Liver (tissue), 8 donors: ENCODE measurements at regions not wholly inside any gene's neighbourhood (a gene's known extent, or its start where the extent isn't known, plus 50 kb on each side); places are given as distances from the start of the nearest gene placed in this dataset.
"Not testable (repeated sequence)": the region's sequence is repeated elsewhere in the genome, so short reads cannot be mapped to it uniquely, and the experiment has no call there.

Source experiments
- DNase-seq: peaks from one replicate; pipeline ENCODE4 v3.0.0-alpha.2; 2017; ENCODE audit warnings: low spot score
- H3K27ac ChIP-seq, 2 donors: one replicate each; pipeline ENCODE4 v1.7.0; 2013; ENCODE audit warnings: inconsistent platforms in 2 of 2, low read length in 2 of 2, control low read depth in 1 of 2, low read depth in 1 of 2, mild to moderate bottlenecking in 1 of 2
- H3K27me3 ChIP-seq, 4 donors: one replicate each; pipeline versions ENCODE4 v1.6.1 to v1.7.0; 2013; ENCODE audit warnings: low read length in 3 of 4, inconsistent platforms in 1 of 4, mild to moderate bottlenecking in 1 of 4, moderate library complexity in 1 of 4; ENCODE audit not compliant: control insufficient read depth in 4 of 4, insufficient read depth in 4 of 4
- H3K36me3 ChIP-seq, 4 donors: one replicate each; pipeline versions ENCODE4 v1.6.1 to v1.7.0; 2013; ENCODE audit warnings: low read length in 3 of 4, mild to moderate bottlenecking in 3 of 4, low read depth in 1 of 4, moderate library complexity in 1 of 4; ENCODE audit not compliant: control insufficient read depth in 4 of 4, insufficient read depth in 3 of 4
- H3K4me1 ChIP-seq, 4 donors: one replicate each; pipeline versions ENCODE4 v1.6.1 to v1.7.0; 2013; ENCODE audit warnings: low read length in 3 of 4, mild to moderate bottlenecking in 3 of 4, moderate library complexity in 1 of 4; ENCODE audit not compliant: control insufficient read depth in 4 of 4, insufficient read depth in 4 of 4
- H3K4me3 ChIP-seq, 3 donors: one replicate each; pipeline versions ENCODE4 v1.6.1 to v1.7.0; 2013; ENCODE audit warnings: low read length in 3 of 3, control low read depth in 1 of 3, low read depth in 1 of 3, mild to moderate bottlenecking in 1 of 3
- H3K9ac ChIP-seq, 2 donors: one replicate each; pipeline ENCODE4 v1.7.0; 2013; ENCODE audit warnings: low read length in 2 of 2, mild to moderate bottlenecking in 2 of 2, moderate library complexity in 2 of 2, control low read depth in 1 of 2, low read depth in 1 of 2
- H3K9me3 ChIP-seq, 4 donors: one replicate each; pipeline versions ENCODE4 v1.6.1 to v1.7.0; 2013; ENCODE audit warnings: low read length in 3 of 4; ENCODE audit not compliant: control insufficient read depth in 4 of 4
- EGR1 ChIP-seq, 2 donors: IDR thresholded peaks; 2 replicates each; pipeline ENCODE4 v1.6.1; 2016 to 2018; ENCODE audit warnings: antibody characterized with exemption in 2 of 2, low read depth in 2 of 2
- FOXA1 ChIP-seq: IDR thresholded peaks from 2 replicates; pipeline ENCODE4 v1.6.1; 2016; ENCODE audit warnings: antibody characterized with exemption
- FOXA2 ChIP-seq: IDR thresholded peaks from 2 replicates; pipeline ENCODE4 v1.6.1; 2016; ENCODE audit warnings: antibody characterized with exemption
- GABPA ChIP-seq, 2 donors: IDR thresholded peaks in 1 of 2; conservative IDR thresholded peaks in 1 of 2; 2 replicates each; pipeline ENCODE4 v1.6.1; 2016; ENCODE audit warnings: antibody characterized with exemption in 2 of 2, mild to moderate bottlenecking in 1 of 2, moderate library complexity in 1 of 2
- HNF4A ChIP-seq, 2 donors: conservative IDR thresholded peaks; 2 replicates each; pipeline ENCODE4 v1.6.1; 2016; ENCODE audit warnings: antibody characterized with exemption in 2 of 2, mild to moderate bottlenecking in 2 of 2
- HNF4G ChIP-seq: IDR thresholded peaks from 2 replicates; pipeline ENCODE4 v1.6.1; 2016; ENCODE audit warnings: antibody characterized with exemption
- JUND ChIP-seq, 2 donors: IDR thresholded peaks; 2 replicates each; pipeline ENCODE4 v1.6.1; 2016; ENCODE audit warnings: antibody characterized with exemption in 2 of 2
- NR2F2 ChIP-seq: IDR thresholded peaks from 2 replicates; pipeline ENCODE4 v1.6.1; 2016; ENCODE audit warnings: antibody characterized with exemption
- RAD21 ChIP-seq, 2 donors: IDR thresholded peaks; 2 replicates each; pipeline ENCODE4 v1.6.1; 2016; ENCODE audit warnings: antibody characterized with exemption in 2 of 2, mild to moderate bottlenecking in 2 of 2
- RXRA ChIP-seq, 2 donors: IDR thresholded peaks; 2 replicates each; pipeline ENCODE4 v1.6.1; 2017 to 2018; ENCODE audit warnings: antibody characterized with exemption in 2 of 2, mild to moderate bottlenecking in 1 of 2
- SP1 ChIP-seq: IDR thresholded peaks from 2 replicates; pipeline ENCODE4 v1.6.1; 2018; ENCODE audit warnings: antibody characterized with exemption, mild to moderate bottlenecking
- YY1 ChIP-seq: IDR thresholded peaks from 2 replicates; pipeline ENCODE4 v1.6.1; 2016; ENCODE audit warnings: antibody characterized with exemption, mild to moderate bottlenecking
- WGBS: extraction: QIAGEN DNeasy Blood & Tissue Kit; methylation state at CpG from one replicate; pipeline ENCODE4 v1.1.7; 2013; 5-methylcytosine and 5-hydroxymethylcytosine counted together
- TF ChIP-seq, protein P1 (sequence below): fragments of 150-350 bp; IDR thresholded peaks from 2 replicates; pipeline ENCODE4 v1.5.1; 2017; ENCODE audit warnings: improper control_type of control experiment, low read depth, low read length; ENCODE audit not compliant: missing input control
- TF ChIP-seq, protein P2 (sequence below): IDR thresholded peaks from 2 replicates; pipeline ENCODE4 v1.6.1; 2016; ENCODE audit warnings: antibody characterized with exemption
- TF ChIP-seq, protein P3 (sequence below): IDR thresholded peaks from 2 replicates; pipeline ENCODE4 v1.6.1; 2016; ENCODE audit warnings: antibody characterized with exemption
- TF ChIP-seq, protein P4 (sequence below): IDR thresholded peaks from 2 replicates; pipeline ENCODE4 v1.6.1; 2016; ENCODE audit warnings: antibody characterized with exemption
- donor health status: healthy.
- donor health status: healthy.
- donor health status: healthy.
- donor health status: healthy.
- donor health status: healthy.

DNA sequence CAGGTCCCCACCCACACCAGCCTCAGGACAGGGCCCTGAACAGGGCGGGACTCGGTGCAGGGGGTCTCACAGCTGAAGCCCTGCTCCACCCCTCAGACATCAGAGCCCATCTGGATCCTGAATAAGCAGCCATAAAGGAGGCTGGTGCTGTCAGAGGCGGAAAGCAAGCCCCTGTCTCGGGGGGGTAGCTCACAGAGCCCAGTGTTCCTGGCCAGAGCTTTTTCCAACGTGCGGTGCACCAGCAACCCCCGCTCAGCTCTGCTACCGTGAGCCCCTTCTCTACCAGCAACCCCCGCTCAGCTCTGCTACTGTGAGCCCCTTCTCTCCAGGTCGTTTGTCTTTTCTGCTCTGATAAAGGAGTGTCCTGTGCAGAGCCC is 136.5 kb upstream of the SFSWAP start:
- Histone ChIP-seq H3K9ac (no peak overlapping the region), H3K27me3 (peaks cover 0 to 4% (median 3%) of the 10 kb centered on the region in 4 donors), H3K36me3 (no peaks in the 10 kb centered on the region), H3K27ac (no peak overlapping the region), H3K4me1 (no peaks in the 10 kb centered on the region), H3K9me3 (no peaks in the 10 kb centered on the region), H3K4me3 (no peak overlapping the region)
- TF ChIP-seq FOXA1 = no peak
- no peak for TF ChIP-seq FOXA2
- no peak for TF ChIP-seq NR2F2
- no peak for TF ChIP-seq JUND (IDR thresholded peaks at IDR 0.05)
- TF ChIP-seq, protein P1, sequence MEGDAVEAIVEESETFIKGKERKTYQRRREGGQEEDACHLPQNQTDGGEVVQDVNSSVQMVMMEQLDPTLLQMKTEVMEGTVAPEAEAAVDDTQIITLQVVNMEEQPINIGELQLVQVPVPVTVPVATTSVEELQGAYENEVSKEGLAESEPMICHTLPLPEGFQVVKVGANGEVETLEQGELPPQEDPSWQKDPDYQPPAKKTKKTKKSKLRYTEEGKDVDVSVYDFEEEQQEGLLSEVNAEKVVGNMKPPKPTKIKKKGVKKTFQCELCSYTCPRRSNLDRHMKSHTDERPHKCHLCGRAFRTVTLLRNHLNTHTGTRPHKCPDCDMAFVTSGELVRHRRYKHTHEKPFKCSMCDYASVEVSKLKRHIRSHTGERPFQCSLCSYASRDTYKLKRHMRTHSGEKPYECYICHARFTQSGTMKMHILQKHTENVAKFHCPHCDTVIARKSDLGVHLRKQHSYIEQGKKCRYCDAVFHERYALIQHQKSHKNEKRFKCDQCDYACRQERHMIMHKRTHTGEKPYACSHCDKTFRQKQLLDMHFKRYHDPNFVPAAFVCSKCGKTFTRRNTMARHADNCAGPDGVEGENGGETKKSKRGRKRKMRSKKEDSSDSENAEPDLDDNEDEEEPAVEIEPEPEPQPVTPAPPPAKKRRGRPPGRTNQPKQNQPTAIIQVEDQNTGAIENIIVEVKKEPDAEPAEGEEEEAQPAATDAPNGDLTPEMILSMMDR = no peak
- no peak for TF ChIP-seq YY1
- no peak for TF ChIP-seq RAD21 (IDR thresholded peaks at IDR 0.05)
- TF ChIP-seq, protein P2, sequence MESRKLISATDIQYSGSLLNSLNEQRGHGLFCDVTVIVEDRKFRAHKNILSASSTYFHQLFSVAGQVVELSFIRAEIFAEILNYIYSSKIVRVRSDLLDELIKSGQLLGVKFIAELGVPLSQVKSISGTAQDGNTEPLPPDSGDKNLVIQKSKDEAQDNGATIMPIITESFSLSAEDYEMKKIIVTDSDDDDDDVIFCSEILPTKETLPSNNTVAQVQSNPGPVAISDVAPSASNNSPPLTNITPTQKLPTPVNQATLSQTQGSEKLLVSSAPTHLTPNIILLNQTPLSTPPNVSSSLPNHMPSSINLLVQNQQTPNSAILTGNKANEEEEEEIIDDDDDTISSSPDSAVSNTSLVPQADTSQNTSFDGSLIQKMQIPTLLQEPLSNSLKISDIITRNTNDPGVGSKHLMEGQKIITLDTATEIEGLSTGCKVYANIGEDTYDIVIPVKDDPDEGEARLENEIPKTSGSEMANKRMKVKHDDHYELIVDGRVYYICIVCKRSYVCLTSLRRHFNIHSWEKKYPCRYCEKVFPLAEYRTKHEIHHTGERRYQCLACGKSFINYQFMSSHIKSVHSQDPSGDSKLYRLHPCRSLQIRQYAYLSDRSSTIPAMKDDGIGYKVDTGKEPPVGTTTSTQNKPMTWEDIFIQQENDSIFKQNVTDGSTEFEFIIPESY = no peak
- no peak for TF ChIP-seq SP1
- no peak for TF ChIP-seq RXRA (IDR thresholded peaks at IDR 0.05)
- TF ChIP-seq, protein P3, sequence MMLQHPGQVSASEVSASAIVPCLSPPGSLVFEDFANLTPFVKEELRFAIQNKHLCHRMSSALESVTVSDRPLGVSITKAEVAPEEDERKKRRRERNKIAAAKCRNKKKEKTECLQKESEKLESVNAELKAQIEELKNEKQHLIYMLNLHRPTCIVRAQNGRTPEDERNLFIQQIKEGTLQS = no peak
- TF ChIP-seq GABPA (IDR thresholded peaks at IDR 0.05 in 1 of 2, conservative IDR thresholded peaks at IDR 0.05 in 1 of 2) = no peak
- no peak for TF ChIP-seq HNF4A (conservative IDR thresholded peaks at IDR 0.05)
- no peak for TF ChIP-seq EGR1 (IDR thresholded peaks at IDR 0.05; ENCODE audit: low read depth in 2 of 2)
- no peak for TF ChIP-seq HNF4G
- TF ChIP-seq, protein P4, sequence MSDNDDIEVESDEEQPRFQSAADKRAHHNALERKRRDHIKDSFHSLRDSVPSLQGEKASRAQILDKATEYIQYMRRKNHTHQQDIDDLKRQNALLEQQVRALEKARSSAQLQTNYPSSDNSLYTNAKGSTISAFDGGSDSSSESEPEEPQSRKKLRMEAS = no peak
- 34% methylated on average over 10 of the region's 10 CpGs for WGBS
- DNase-seq = no peak

DNA sequence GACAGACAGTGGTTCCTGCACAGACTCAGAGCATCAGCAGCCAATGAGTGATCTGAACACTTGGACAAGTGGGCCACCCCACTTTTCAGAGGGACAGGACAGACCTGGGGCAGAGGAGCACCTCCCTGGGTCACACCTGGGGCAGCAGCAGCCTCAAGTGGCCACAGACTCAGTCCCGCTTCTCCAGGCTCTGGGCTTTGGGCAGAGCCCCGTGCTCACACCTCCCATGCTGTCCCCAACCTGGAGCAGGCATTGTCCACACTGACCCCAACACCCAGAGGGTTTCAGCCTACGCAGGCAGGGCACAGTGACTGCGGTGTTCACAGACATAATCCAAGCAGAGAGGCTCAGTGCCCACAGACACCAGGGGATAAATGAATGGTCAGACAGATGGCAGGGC is 135.5 kb upstream of the SFSWAP start:
- Histone ChIP-seq H3K4me1 (no peaks in the 10 kb centered on the region), H3K36me3 (no peaks in the 10 kb centered on the region), H3K27ac (no peak overlapping the region), H3K9ac (no peak overlapping the region), H3K9me3 (no peaks in the 10 kb centered on the region), H3K27me3 (peaks cover 0 to 4% (median 2%) of the 10 kb centered on the region in 4 donors), H3K4me3 (no peak overlapping the region)
- TF ChIP-seq FOXA2 (no peak), FOXA1 (no peak), HNF4A (conservative IDR thresholded peaks at IDR 0.05) (no peak), RXRA (IDR thresholded peaks at IDR 0.05) (no peak), HNF4G (no peak), JUND (IDR thresholded peaks at IDR 0.05) (no peak), NR2F2 (no peak), RAD21 (IDR thresholded peaks at IDR 0.05) (no peak), YY1 (no peak)
- TF ChIP-seq, protein P2 = no peak
- TF ChIP-seq, protein P3 = no peak
- TF ChIP-seq, protein P4 = no peak
- TF ChIP-seq, protein P1 = no peak
- 80% methylated on average over 4 of the region's 4 CpGs for WGBS
- DNase-seq = no peak

DNA sequence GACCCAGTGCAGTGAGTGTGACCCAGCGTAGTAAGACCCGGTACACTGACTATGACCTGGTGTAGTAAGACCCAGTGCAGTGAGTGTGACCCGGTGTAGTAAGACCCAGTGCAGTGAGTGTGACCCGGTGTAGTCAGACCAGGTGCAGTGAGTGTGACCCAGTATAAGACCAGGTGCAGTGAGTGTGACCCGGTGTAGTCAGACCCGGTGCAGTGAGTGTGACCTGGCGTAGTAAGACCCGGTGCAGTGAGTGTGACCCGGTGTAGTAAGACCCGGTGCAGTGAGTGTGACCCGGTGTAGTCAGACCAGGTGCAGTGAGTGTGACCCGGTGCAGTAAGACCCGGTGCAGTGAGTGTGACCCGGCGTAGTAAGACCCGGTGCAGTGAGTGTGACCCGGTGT is 134.2 kb upstream of the SFSWAP start:
- not testable (repeated sequence) for H3K27me3 ChIP-seq, H3K4me1 ChIP-seq, H3K27ac ChIP-seq, DNase-seq, H3K4me3 ChIP-seq, H3K9ac ChIP-seq, H3K36me3 ChIP-seq, H3K9me3 ChIP-seq
- WGBS = 95% methylated on average over 13 of the region's 17 CpGs
